ENCODE measurements at regions not wholly inside any gene's neighbourhood (a gene's known extent, or its start where the extent isn't known, plus 50 kb on each side); places are given as distances from the start of the nearest gene placed in this dataset.
"Not testable (repeated sequence)": the region's sequence is repeated elsewhere in the genome, so short reads cannot be mapped to it uniquely, and the experiment has no call there.

- not testable (repeated sequence) for H3K4me2 ChIP-seq (ENCODE audit: low read length); H3K9me2 ChIP-seq (replicated peaks; ENCODE audit: control insufficient read depth, low read length); H3K36me3 ChIP-seq (ENCODE audit: control insufficient read depth, low read length); H3K4me1 ChIP-seq (ENCODE audit: control insufficient read depth, low read length); H3K79me2 ChIP-seq (ENCODE audit: control insufficient read depth, low read length); H3F3A ChIP-seq (ENCODE audit: control insufficient read depth, insufficient read depth); H4K20me1 ChIP-seq (ENCODE audit: control insufficient read depth, insufficient read depth, low read depth, low read length); H3K9me3 ChIP-seq (ENCODE audit: control insufficient read depth, insufficient read depth, low read length); H3K27ac ChIP-seq (ENCODE audit: low read depth, low read length); H3K27me3 ChIP-seq (ENCODE audit: control insufficient read depth, low read length); H3K4me3 ChIP-seq (ENCODE audit: low read length)
Measured at GRCh38 chr15:20594219-20594618, 52.6 kb upstream of the GOLGA6L6 start.

- H3K9me3 ChIP-seq (ENCODE audit: control insufficient read depth, insufficient read depth, low read length); H3K36me3 ChIP-seq (ENCODE audit: control insufficient read depth, low read length): not testable (repeated sequence)
Measured at GRCh38 chr15:20591936-20592335, 50.3 kb upstream of the GOLGA6L6 start.

More at GRCh38 chr15:20591936-20592335, 50.3 kb upstream of the GOLGA6L6 start:
- H3K4me2 ChIP-seq (ENCODE audit: low read length); H3F3A ChIP-seq (ENCODE audit: control insufficient read depth, insufficient read depth); H4K20me1 ChIP-seq (ENCODE audit: control insufficient read depth, insufficient read depth, low read depth, low read length); H3K79me2 ChIP-seq (ENCODE audit: control insufficient read depth, low read length); H3K9me2 ChIP-seq (replicated peaks; ENCODE audit: control insufficient read depth, low read length); H3K27ac ChIP-seq (ENCODE audit: low read depth, low read length); H3K27me3 ChIP-seq (ENCODE audit: control insufficient read depth, low read length); H3K4me3 ChIP-seq (ENCODE audit: low read length); H3K4me1 ChIP-seq (ENCODE audit: control insufficient read depth, low read length): not testable (repeated sequence)
